Endothelial cell of umbilical vein (primary cell): ENCODE measurements at regions not wholly inside any gene's neighbourhood (a gene's known extent, or its start where the extent isn't known, plus 50 kb on each side); places are given as distances from the start of the nearest gene placed in this dataset.

ENCODE experiments used
- CTCF ChIP-seq, 2 donors: IDR thresholded peaks; 1 replicate in 1 of 2; 2 replicates in 1 of 2; pipeline ENCODE4 v1.5.1; 2011; ENCODE audit warnings: low read length in 2 of 2, mild to moderate bottlenecking in 2 of 2, moderate library complexity in 2 of 2, control low read depth in 1 of 2, inconsistent platforms in 1 of 2, low read depth in 1 of 2; ENCODE audit not compliant: insufficient read depth in 1 of 2; ENCODE audit errors: extremely low read depth in 1 of 2
- JUN ChIP-seq: IDR thresholded peaks from 2 replicates; pipeline ENCODE4 v1.6.1; 2011; ENCODE audit warnings: borderline replicate concordance, low read depth; ENCODE audit not compliant: insufficient read length, insufficient read depth
- POLR2A ChIP-seq: IDR thresholded peaks from 2 replicates; pipeline ENCODE4 v1.6.1; 2012; ENCODE audit warnings: low read depth, mild to moderate bottlenecking, control low read depth, low read length

DNA sequence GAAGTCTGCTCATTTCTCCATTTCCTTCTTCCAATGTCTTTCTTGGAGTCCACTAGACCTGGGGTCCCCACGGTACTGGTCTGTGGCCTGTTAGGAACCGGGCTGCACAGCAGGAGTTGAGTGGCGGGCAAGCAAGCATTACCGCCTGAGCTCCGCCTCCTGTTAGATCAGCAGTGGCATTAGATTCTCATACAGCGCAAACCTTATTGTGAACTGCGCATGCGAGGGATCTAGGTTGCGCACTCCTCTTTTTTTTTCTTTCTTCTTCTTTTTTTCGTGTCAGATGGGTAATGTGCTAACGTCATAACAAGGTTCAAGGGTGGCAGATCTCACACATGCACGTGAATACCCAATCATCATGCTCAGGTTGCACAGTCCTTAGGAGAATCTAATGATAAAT is 53.1 kb upstream of the DLX2 start:
- TF ChIP-seq POLR2A (no peak), CTCF (IDR thresholded peaks at IDR 0.05; ENCODE audit: extremely low read depth in 1 of 2, insufficient read depth in 1 of 2, low read depth in 1 of 2, low read length in 2 of 2) (no peak), JUN (no peak)
